ENCODE measurements at regions not wholly inside any gene's neighbourhood (a gene's known extent, or its start where the extent isn't known, plus 50 kb on each side); places are given as distances from the start of the nearest gene placed in this dataset.
"Not testable (repeated sequence)": the region's sequence is repeated elsewhere in the genome, so short reads cannot be mapped to it uniquely, and the experiment has no call there.

DNA sequence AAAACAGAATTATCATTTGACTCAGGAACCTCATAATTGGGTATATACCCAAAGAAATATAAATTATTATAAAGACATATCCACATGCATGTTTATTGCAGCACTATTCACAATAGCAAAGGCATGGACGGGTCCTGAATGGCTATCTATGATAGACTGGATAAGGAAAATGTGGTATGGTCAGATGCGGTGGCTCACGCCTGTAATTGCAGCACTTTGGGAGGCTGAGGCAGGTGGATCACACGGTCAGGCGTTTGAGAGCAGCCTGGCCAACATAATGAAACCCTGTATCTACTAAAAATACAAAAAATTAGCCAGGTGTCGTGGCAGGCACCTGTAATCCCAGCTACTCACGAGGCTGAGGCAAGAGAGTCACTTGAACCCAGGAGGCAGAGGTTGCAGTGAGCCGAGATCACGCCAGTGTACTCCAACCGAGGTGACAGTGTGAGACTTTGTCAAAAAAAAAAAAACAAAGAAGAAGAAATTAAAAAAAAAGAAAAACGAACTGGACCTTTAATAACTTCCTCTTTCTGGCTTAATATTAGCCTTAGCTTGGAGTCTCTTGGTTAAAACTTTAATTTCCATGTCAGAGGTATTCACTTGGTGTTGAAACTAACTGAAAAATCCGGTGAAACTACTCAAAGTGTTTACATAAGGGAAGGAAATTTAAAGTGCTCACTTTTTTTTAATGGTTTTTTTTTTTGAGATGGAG, 104.4 kb downstream of the ZNF486 start:
- no peak overlapping the region for H3K4me3 ChIP-seq (ENCODE audit: low read depth, low read length)
- DNase-seq (ENCODE audit: low read depth) = no peak
- TF ChIP-seq, protein P1, sequence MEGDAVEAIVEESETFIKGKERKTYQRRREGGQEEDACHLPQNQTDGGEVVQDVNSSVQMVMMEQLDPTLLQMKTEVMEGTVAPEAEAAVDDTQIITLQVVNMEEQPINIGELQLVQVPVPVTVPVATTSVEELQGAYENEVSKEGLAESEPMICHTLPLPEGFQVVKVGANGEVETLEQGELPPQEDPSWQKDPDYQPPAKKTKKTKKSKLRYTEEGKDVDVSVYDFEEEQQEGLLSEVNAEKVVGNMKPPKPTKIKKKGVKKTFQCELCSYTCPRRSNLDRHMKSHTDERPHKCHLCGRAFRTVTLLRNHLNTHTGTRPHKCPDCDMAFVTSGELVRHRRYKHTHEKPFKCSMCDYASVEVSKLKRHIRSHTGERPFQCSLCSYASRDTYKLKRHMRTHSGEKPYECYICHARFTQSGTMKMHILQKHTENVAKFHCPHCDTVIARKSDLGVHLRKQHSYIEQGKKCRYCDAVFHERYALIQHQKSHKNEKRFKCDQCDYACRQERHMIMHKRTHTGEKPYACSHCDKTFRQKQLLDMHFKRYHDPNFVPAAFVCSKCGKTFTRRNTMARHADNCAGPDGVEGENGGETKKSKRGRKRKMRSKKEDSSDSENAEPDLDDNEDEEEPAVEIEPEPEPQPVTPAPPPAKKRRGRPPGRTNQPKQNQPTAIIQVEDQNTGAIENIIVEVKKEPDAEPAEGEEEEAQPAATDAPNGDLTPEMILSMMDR (IDR thresholded peaks at IDR 0.05; ENCODE audit: insufficient read depth, low read length) = no peak

DNA sequence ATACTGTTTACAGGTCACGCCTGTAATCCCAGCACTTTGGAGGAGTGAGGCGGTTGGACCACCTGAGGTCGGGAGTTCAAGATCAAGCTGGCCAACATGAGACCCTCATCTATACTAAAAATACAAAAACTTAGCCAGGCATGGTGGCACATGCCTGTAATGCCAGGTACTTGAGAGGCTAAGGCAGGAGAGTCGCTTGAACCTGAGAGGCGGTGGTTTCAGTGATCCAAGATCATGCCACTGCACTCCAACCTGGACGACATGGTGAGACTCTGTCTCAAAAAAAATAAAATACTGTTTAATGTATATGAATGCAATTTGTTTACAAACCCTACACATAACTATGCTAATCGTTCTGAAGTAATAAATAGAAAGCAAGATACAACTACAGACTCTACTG, 102.4 kb downstream of the ZNF486 start:
- H3K4me3 ChIP-seq (ENCODE audit: low read depth, low read length) = no peak overlapping the region
- no peak for DNase-seq (ENCODE audit: low read depth)
- TF ChIP-seq, protein P1 (IDR thresholded peaks at IDR 0.05; ENCODE audit: insufficient read depth, low read length) = no peak

DNA sequence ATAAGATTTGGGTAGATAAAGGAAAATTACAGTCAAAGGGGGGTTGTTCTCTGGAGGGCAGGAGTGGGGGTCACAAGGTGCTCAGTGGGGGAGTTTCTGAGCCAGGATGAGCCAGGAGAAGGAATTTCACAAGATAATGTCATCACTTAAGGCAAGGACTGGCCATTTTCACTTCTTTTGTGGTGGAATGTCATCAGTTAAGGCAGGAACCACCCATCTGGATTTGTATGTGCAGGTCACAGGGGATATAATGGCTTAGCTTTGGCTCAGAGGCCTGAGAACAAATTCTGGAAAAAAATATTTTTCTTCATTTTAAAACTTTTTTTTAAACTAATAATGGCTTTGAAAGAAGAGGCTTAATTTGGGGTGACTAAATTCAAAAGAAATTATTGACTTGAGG, 94.5 kb downstream of the ZNF486 start:
- not testable (repeated sequence) for H3K4me3 ChIP-seq (ENCODE audit: low read depth, low read length); DNase-seq (ENCODE audit: low read depth)

DNA sequence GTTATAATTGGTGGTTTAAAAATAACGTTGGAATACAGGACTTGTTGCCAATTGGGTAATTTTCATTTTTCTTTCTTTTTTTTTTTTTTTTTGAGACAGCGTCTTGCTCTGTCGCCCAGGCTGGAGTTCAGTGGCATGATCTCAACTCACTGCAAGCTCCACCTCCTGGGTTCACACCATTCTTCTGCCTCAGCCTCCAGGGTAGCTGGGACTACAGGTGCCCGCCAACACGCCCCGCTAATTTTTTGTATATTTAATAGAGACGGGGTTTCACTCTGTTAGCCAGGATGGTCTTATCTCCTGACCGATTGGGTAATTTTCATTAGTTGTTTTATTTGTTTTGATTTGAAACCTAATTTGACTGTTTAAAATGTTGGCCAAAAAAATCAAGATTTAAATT, 93.7 kb downstream of the ZNF486 start:
- DNase-seq (ENCODE audit: low read depth); H3K4me3 ChIP-seq (ENCODE audit: low read depth, low read length): not testable (repeated sequence)

DNA sequence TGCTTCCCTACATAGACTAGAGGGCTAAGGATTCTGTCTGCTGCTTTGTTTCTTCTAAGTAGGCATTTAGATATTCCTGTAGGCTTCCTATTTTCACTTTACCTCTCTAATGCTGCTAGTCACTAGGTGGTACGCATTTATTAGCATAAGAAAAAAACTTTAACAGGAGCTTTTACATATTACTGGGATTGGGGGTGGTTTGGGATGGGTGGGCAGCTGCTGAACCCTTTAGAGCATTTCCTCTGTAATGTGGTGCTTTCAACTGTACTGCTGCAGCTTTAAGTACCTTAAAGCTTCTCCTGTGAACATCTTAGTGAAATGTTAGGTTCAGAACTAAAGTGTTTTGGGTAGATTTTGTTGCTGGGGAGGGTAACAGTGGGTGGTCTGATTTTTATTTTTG, 92.6 kb downstream of the ZNF486 start:
- TF ChIP-seq, protein P1 (IDR thresholded peaks at IDR 0.05; ENCODE audit: insufficient read depth, low read length) = no peak
- H3K4me3 ChIP-seq (ENCODE audit: low read depth, low read length) = no peak overlapping the region
- no peak for DNase-seq (ENCODE audit: low read depth)

DNA sequence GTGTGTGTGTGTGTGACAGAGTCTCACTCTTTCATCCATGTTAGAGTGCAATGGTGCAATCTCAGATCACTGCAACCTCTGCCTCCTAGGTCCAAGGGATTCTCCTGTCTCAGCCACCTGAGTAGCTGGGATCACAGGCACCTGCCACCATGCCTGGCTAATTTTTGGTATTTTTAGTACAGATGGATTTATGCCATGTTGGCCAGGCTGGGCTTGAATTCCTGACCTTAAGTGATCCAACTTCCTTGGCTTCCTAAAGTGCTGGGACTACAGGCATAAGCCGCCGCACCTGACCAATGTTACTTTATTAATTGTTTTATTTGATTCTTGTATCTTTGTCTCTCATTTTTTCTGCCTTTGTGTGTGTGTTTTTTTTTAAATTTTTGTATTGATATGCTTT, 89.6 kb downstream of the ZNF486 start:
- TF ChIP-seq, protein P1 (IDR thresholded peaks at IDR 0.05; ENCODE audit: insufficient read depth, low read length) = no peak

DNA sequence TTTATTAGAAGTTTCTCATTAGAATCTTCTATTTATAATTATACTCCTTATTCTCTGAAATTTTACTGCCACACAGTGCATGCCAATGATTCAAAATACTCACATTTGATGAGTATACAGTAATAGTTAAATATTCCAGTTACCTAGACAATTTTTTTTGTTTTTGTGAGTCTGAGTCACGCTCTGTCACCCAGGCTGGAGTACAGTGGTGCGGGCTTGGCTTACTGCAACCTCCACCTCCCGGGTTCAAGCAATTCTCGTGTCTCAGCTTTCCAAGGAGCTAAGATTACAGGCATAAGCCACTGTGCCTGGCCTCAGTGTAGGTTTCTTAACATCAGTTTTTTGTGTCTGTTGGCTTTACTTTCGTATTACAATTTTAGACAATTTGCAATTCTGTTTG, 87.1 kb downstream of the ZNF486 start:
- DNase-seq (ENCODE audit: low read depth) = no peak
- H3K4me3 ChIP-seq (ENCODE audit: low read depth, low read length) = no peak overlapping the region
- TF ChIP-seq, protein P1 (IDR thresholded peaks at IDR 0.05; ENCODE audit: insufficient read depth, low read length) = no peak

More for the DNA sequence above, 89.6 kb downstream of the ZNF486 start:
- no peak overlapping the region for H3K4me3 ChIP-seq (ENCODE audit: low read depth, low read length)
- DNase-seq (ENCODE audit: low read depth) = no peak

DNA sequence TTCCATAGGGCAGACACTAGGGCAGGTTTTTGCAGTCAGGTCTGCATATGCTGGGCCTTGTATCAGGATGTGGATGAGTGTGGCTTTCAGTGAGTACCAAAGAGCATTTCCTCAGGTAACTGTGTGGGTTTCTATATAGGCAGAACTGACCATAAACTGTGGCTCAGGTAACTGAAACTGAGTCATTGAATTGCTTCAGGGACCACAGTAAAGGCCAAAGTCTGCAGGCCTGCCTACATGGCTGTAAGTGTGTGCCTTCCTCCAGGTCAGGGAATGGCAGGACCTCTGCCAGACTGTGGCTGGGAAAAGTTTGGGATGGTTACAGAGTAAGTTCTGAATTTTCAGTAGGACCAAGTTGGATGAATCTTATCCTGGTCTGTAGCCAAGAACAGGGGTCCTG, 85.6 kb downstream of the ZNF486 start:
- H3K4me3 ChIP-seq (ENCODE audit: low read depth, low read length) = no peak overlapping the region
- TF ChIP-seq, protein P1 (IDR thresholded peaks at IDR 0.05; ENCODE audit: insufficient read depth, low read length) = no peak
- DNase-seq (ENCODE audit: low read depth) = no peak

Data from fibroblast of the aortic adventitia (primary cell).